BJ (cell line): ENCODE measurements at regions not wholly inside any gene's neighbourhood (a gene's known extent, or its start where the extent isn't known, plus 50 kb on each side); places are given as distances from the start of the nearest gene placed in this dataset.
"Not testable (repeated sequence)": the region's sequence is repeated elsewhere in the genome, so short reads cannot be mapped to it uniquely, and the experiment has no call there.

Experiments used
- CTCF ChIA-PET: fragments of 350-600 bp; formaldehyde crosslinking; extraction: SDS; loops from one replicate; lab custom pipeline; 2021; ENCODE audit warnings: antibody characterized with exemption, inconsistent platforms; lab: Yijun Ruan, JAX
- POLR2A ChIA-PET: fragments of 300-600 bp; sonication (Branson Sonifier 250); formaldehyde crosslinking; extraction: SDS; loops from one replicate; lab custom pipeline; 2021; ENCODE audit warnings: antibody characterized with exemption; lab: Charles Lee
- DNase-seq: peaks from one replicate; pipeline ENCODE4 v3.0.0-alpha.2; 2011; ENCODE audit warnings: low read depth
- H3K27me3 ChIP-seq: 2 replicates; pipeline ENCODE4 v1.6.0; 2011; ENCODE audit warnings: low read length; ENCODE audit not compliant: control insufficient read depth, insufficient read depth
- H3K36me3 ChIP-seq: 2 replicates; pipeline ENCODE4 v1.5.1; 2011; ENCODE audit warnings: low read length; ENCODE audit not compliant: control insufficient read depth, insufficient read depth
- H3K4me3 ChIP-seq: 2 replicates; pipeline ENCODE4 v1.5.1; 2011; ENCODE audit warnings: low read depth, mild to moderate bottlenecking, control low read depth, low read length

GRCh38 chr16:33655756-33656155 is 196.3 kb downstream of the TP53TG3F start:
- H3K27me3 ChIP-seq, POLR2A ChIA-PET, DNase-seq, H3K4me3 ChIP-seq, H3K36me3 ChIP-seq: not testable (repeated sequence)
- CTCF ChIA-PET = interaction anchor here (0.6 kb wide), 1 partner anchor 28 kb away, joined by 3 read pairs; no protein-coding TSS in a partner anchor

DNA sequence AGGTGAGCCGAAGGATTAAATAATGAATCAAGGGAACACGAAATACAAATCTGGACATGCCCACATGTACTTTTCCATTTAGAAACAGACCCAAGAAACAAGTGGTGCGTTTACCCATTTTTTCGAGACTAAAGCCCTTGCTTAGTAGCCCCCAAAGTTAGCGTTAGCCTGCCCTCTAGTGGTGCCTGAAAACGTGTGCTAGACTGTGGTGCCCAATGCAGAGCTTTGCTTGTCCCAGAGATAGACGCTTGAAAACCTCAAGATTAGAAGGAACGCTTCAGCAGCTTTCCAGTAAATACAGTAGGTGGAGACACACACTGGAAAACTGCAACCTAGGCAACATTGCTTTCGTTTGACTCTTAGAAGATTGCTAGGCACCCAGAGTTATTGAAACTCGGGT is 197.0 kb downstream of the TP53TG3F start:
- CTCF ChIA-PET = interaction anchor here (0.6 kb wide), 1 partner anchor 27 kb away, joined by 3 read pairs; no protein-coding TSS in a partner anchor
- POLR2A ChIA-PET, H3K36me3 ChIP-seq, H3K27me3 ChIP-seq, H3K4me3 ChIP-seq, DNase-seq: not testable (repeated sequence)

GRCh38 chr16:33657717-33658116 is 198.3 kb downstream of the TP53TG3F start:
- CTCF ChIA-PET, DNase-seq, H3K4me3 ChIP-seq, H3K27me3 ChIP-seq, POLR2A ChIA-PET, H3K36me3 ChIP-seq: not testable (repeated sequence)

DNA sequence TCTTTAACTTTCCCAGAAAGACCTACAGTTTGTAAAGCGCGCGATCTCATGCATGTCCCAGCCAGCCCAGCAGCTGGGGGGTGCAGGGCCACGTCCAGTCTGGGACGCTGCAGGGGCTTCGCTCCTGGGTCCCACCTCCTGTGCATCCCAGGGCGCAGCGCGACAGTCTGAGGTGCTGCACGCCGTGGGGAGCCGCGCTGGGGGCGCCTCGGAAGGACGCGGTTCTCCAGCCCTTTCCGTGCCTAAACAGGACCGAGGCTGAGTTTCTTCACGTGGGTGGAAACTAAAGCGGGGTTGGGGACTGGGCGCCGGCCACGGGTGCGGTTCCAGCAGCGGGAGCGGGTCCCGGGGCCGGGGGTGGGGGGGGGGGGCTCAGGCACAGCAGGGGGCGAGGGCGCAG is 221.4 kb downstream of the TP53TG3F start:
- DNase-seq, POLR2A ChIA-PET, H3K27me3 ChIP-seq, H3K4me3 ChIP-seq, H3K36me3 ChIP-seq, CTCF ChIA-PET: not testable (repeated sequence)

DNA sequence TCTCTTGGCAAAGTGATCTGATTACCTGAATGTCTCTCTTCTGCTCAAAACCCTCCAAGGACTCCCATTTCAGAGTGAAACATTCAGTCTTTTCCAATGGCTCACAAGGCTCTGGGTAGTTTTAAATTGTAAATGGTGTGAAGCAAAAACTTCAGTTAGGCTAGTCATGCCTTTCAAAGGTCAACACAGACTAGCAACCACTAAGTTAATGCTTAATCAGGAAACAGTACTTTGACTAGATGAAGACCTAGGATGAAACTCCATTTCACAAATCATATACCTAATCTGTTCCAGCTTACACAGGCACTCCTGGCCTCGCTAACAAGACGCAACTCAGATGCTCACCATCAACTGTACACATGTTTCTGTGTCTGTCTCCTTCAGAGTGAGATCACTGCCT is 240.9 kb downstream of the TP53TG3F start:
- POLR2A ChIA-PET, H3K36me3 ChIP-seq, CTCF ChIA-PET, H3K27me3 ChIP-seq, DNase-seq, H3K4me3 ChIP-seq: not testable (repeated sequence)

- CTCF ChIA-PET, POLR2A ChIA-PET, DNase-seq, H3K36me3 ChIP-seq, H3K27me3 ChIP-seq, H3K4me3 ChIP-seq: not testable (repeated sequence)
Observed at GRCh38 chr16:33706845-33707590, 247.6 kb downstream of the TP53TG3F start.

GRCh38 chr16:33707591-33707934 is 248.2 kb downstream of the TP53TG3F start:
- DNase-seq, H3K4me3 ChIP-seq, H3K36me3 ChIP-seq, POLR2A ChIA-PET, H3K27me3 ChIP-seq, CTCF ChIA-PET: not testable (repeated sequence)

DNA sequence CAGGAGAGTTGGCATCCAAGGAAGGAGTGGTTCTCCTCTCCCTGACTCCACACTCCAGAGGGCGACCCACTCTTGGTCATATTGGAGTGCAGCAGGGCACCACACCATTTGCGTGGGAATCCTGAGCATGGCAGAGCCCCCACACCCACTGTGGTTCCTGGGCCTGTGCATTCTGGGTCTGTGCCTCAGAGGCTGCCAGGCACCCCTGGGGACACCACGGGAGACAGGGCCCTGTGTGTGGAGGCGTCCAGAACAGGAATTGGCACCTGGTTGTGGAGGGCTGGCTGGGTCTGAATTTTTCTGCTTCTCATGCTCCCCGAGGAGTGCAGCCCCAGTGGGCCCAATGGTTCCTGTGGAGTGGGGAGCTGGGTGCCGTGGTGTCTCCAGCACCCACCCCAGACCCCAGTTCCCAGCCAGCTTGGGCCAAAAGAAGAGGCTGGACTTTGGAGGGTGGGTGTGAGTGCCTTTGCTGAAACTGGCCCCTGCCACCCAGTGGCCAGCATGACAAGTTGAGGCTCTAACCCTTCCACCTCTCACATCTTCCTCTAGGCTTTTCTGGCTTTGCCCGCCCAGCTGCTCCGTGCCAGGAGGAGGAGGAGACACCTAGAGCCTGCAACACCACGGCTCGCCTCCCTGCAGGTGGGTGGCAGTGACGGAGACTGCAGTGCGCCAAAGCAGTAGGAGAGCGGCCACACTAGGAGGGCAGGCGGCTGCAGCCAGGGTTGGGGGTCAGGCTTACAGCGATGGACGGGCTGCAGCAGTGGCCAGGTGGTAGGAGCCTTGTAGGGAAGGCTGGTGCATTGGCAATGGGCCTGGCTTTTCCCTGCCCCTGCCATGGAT is 250.7 kb downstream of the TP53TG3F start:
- CTCF ChIA-PET, POLR2A ChIA-PET, H3K36me3 ChIP-seq, H3K4me3 ChIP-seq, DNase-seq, H3K27me3 ChIP-seq: not testable (repeated sequence)

- POLR2A ChIA-PET, H3K4me3 ChIP-seq, H3K36me3 ChIP-seq, CTCF ChIA-PET, H3K27me3 ChIP-seq, DNase-seq: not testable (repeated sequence)
Observed at GRCh38 chr16:33710696-33711087, 251.3 kb downstream of the TP53TG3F start.

GRCh38 chr16:33711616-33712015 is 252.2 kb downstream of the TP53TG3F start:
- H3K36me3 ChIP-seq, CTCF ChIA-PET, H3K4me3 ChIP-seq, POLR2A ChIA-PET, H3K27me3 ChIP-seq, DNase-seq: not testable (repeated sequence)

DNA sequence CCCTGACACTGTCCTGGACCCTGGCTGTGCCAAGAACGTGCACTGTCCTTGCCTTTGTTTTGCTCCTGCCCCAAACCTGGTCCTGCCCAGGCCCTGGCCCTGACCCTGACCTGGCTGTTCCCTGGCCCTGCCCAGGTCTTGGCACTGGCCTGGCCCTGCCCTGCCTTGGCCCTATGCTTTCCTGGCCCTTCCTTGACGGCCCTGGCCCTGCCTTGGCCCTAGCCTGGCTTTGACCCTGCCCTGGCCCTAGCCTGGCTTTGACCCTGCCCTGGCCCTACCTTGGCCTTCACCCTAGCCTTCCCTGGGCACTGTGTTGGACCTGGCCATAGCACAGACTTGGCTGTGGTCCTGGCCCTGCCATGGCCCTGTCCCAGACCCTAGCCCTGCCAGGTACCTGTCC is 252.9 kb downstream of the TP53TG3F start:
- POLR2A ChIA-PET, H3K27me3 ChIP-seq, CTCF ChIA-PET, H3K36me3 ChIP-seq, H3K4me3 ChIP-seq, DNase-seq: not testable (repeated sequence)

GRCh38 chr16:33712851-33713709 is 253.7 kb downstream of the TP53TG3F start:
- H3K4me3 ChIP-seq, H3K36me3 ChIP-seq, H3K27me3 ChIP-seq, DNase-seq, POLR2A ChIA-PET, CTCF ChIA-PET: not testable (repeated sequence)
